PC-3 (cell line): ENCODE measurements at regions not wholly inside any gene's neighbourhood (a gene's known extent, or its start where the extent isn't known, plus 50 kb on each side); places are given as distances from the start of the nearest gene placed in this dataset.

Experiments used
- ATAC-seq: fragments of 200-7000 bp; cut with Tn5 transposase; 2 replicates; pipeline ENCODE4 v1.9.1; 2020; ENCODE audit warnings: mild to moderate bottlenecking, moderate library complexity
- BruUV-seq: library from RNA; stranded (reverse); fragments of 400-500 nt; replicated peaks from 2 replicates; lab custom pipeline; 2021; lab: Mats Ljungman, UMichigan
- CTCF ChIA-PET: fragments of 300-600 bp; sonication (Branson Sonifier 250); formaldehyde crosslinking; loops from one replicate; lab custom pipeline; 2022; ENCODE audit warnings: antibody characterized with exemption; lab: Charles Lee
- POLR2A ChIA-PET: fragments of 300-600 bp; sonication (Branson Sonifier 250); formaldehyde crosslinking; loops from one replicate; lab custom pipeline; 2022; ENCODE audit warnings: antibody characterized with exemption; ENCODE audit not compliant: unreplicated experiment; lab: Charles Lee
- DNase-seq: peaks from one replicate; pipeline ENCODE4 v3.0.0-alpha.2; 2015
- H2AFZ ChIP-seq: fragments of 300-600 bp; sonication (generic); 2 replicates; pipeline ENCODE4 v1.6.0; 2016; ENCODE audit warnings: antibody characterized with exemption, low read length
- H3F3A ChIP-seq: fragments of 300-600 bp; sonication (generic); one replicate; pipeline ENCODE4 v1.6.0; 2017; ENCODE audit warnings: antibody characterized with exemption, low read length, control low read depth, mild to moderate bottlenecking; ENCODE audit not compliant: unreplicated experiment
- H3K27ac ChIP-seq: fragments of 300-600 bp; sonication (generic); 2 replicates; pipeline ENCODE4 v1.5.1; 2016; ENCODE audit warnings: mild to moderate bottlenecking, low read length
- H3K27me3 ChIP-seq: fragments of 300-600 bp; sonication (generic); 2 replicates; pipeline ENCODE4 v1.6.1; 2016; ENCODE audit warnings: low read length, mixed read lengths
- H3K36me3 ChIP-seq: fragments of 300-600 bp; sonication (generic); 2 replicates; pipeline ENCODE4 v1.6.1; 2016; ENCODE audit warnings: low read depth, mixed run types, low read length, mixed read lengths
- H3K4me1 ChIP-seq: fragments of 300-600 bp; sonication (generic); 2 replicates; pipeline ENCODE4 v1.5.1; 2016; ENCODE audit warnings: low read length; ENCODE audit not compliant: insufficient read depth
- H3K4me2 ChIP-seq: fragments of 300-600 bp; sonication (generic); 2 replicates; pipeline ENCODE4 v1.6.0; 2016; ENCODE audit warnings: low read length
- H3K4me3 ChIP-seq: fragments of 300-600 bp; sonication (generic); 2 replicates; pipeline ENCODE4 v1.5.1; 2016; ENCODE audit warnings: mild to moderate bottlenecking, low read length, mixed read lengths
- H3K79me2 ChIP-seq: fragments of 300-600 bp; sonication (generic); 2 replicates; pipeline ENCODE4 v1.6.1; 2017; ENCODE audit warnings: low read length, mixed read lengths
- H3K9ac ChIP-seq: fragments of 300-600 bp; sonication (generic); 2 replicates; pipeline ENCODE4 v1.6.0; 2016; ENCODE audit warnings: mild to moderate bottlenecking, low read length
- H3K9me2 ChIP-seq: fragments of 300-600 bp; sonication (generic); replicated peaks from 2 replicates; pipeline ENCODE4 v1.6.1; 2016; ENCODE audit warnings: mixed run types, low read length, mixed read lengths
- H3K9me3 ChIP-seq: fragments of 300-600 bp; sonication (generic); 2 replicates; pipeline ENCODE4 v1.6.1; 2016; ENCODE audit warnings: low read length, mixed read lengths
- H4K20me1 ChIP-seq: fragments of 300-600 bp; sonication (generic); 2 replicates; pipeline ENCODE4 v1.6.1; 2016; ENCODE audit warnings: low read length, mixed read lengths
- EZH2 ChIP-seq: fragments of 300-600 bp; sonication (generic); IDR thresholded peaks from one replicate; pipeline ENCODE4 v1.6.1; 2017; ENCODE audit warnings: antibody characterized with exemption, mild to moderate bottlenecking, low read length; ENCODE audit not compliant: unreplicated experiment
- EZH2phosphoT487 ChIP-seq: fragments of 300-600 bp; sonication (generic); IDR thresholded peaks from 2 replicates; pipeline ENCODE4 v1.6.1; 2018; ENCODE audit warnings: mild to moderate bottlenecking, antibody characterized with exemption, low read length, borderline replicate concordance
- intact Hi-C: fragments of 100-400 bp; cut with micrococcal nuclease; formaldehyde crosslinking; loops from 2 replicates; pipeline ENCODE4 v1.9.0; 2023
- TF ChIP-seq, protein P1 (sequence below): fragments of 300-600 bp; sonication (generic); conservative IDR thresholded peaks from 2 replicates; pipeline ENCODE4 v1.5.1; 2017; ENCODE audit warnings: antibody characterized with exemption, low read depth, mild to moderate bottlenecking, low read length

DNA sequence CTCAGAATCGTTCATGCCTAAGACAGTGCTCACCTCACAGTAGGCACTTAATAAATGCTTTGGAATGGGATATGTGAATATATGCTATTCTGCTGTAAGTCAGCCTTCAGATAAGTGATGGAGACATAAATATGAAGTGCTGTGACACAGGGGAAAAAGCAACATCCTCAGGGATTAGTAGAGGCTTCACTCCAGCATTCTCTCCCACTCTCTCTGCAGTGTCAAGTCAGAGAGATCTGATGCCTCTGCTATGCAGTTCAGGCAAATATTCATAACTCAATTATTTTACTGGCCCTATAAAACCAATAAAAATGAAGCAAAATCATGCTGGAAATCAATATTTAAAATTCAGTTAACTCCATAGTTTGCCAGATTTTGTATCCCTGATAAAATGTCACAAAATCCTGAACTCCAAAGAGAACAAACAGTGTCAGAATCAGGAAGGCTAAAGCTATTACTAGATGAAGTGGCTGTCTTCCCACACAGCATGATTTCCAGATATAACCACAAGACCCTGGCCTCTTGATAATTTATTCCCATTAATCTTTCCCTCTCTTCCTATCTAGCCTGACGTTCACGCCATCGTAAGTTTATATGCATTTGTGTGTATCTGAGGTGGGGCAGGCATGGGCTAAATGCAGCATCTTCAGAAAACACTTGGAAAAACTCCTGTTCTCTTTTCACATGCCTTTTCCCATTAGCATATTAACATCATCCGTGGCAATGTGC lies 278.9 kb upstream of the ATP11B start:
- ChIA-PET CTCF (no interaction called here), POLR2A (no interaction called here)

DNA sequence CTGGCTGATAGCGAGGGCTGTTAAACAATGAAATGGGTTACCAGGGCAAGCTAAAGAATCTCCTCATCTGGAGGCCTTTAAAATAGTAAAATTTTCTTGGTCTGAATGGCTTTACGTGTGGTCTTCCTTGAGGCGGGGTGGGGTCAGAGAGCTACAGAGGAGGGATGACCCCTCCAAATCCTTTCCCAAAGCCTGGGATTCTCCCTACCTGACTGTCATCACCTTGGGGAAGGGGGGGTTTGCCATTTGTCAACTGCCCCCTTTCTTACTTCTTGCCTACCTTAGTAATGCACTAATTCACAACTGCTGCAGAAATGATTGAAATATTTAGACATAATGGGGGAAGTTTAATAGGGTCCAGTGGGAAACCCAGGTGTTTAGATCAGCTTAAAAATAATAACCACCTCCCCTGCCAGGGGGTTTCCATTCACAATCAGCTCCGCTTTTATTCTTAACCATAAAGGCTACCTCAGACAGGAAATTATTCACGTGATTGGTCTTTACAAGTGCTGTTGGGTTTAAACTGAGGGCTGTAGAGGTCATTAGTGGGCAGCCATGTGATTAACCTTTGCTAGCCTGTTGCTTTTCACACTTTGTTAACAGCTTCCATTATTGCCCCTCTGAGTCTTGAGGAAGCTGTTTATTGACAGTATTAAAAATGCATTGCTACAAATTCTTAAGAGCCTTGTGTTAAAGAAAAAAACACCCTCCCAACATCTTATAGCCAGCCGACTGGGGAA lies 276.5 kb upstream of the ATP11B start:
- ATAC-seq (no peak), DNase-seq (no peak)
- Histone ChIP-seq H3K4me2 (no peak overlapping the region), H3K79me2 (no peaks in the 10 kb centered on the region), H4K20me1 (no peaks in the 10 kb centered on the region), H3F3A (no peaks in the 10 kb centered on the region), H3K36me3 (no peaks in the 10 kb centered on the region), H2AFZ (no peak overlapping the region), H3K27ac (no peak overlapping the region), H3K9me3 (no peaks in the 10 kb centered on the region), H3K9ac (no peak overlapping the region), H3K27me3 (no peaks in the 10 kb centered on the region), H3K9me2 (no peaks in the 10 kb centered on the region), H3K4me3 (no peak overlapping the region), H3K4me1 (no peaks in the 10 kb centered on the region)
- POLR2A ChIA-PET = no interaction called here
- no TSS peak for BruUV-seq
- no peak for TF ChIP-seq EZH2
- no peak for TF ChIP-seq EZH2phosphoT487
- TF ChIP-seq, protein P1, sequence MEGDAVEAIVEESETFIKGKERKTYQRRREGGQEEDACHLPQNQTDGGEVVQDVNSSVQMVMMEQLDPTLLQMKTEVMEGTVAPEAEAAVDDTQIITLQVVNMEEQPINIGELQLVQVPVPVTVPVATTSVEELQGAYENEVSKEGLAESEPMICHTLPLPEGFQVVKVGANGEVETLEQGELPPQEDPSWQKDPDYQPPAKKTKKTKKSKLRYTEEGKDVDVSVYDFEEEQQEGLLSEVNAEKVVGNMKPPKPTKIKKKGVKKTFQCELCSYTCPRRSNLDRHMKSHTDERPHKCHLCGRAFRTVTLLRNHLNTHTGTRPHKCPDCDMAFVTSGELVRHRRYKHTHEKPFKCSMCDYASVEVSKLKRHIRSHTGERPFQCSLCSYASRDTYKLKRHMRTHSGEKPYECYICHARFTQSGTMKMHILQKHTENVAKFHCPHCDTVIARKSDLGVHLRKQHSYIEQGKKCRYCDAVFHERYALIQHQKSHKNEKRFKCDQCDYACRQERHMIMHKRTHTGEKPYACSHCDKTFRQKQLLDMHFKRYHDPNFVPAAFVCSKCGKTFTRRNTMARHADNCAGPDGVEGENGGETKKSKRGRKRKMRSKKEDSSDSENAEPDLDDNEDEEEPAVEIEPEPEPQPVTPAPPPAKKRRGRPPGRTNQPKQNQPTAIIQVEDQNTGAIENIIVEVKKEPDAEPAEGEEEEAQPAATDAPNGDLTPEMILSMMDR = no peak
- CTCF ChIA-PET = no interaction called here
- intact Hi-C loops = no loop called here

More for the DNA sequence above, 278.9 kb upstream of the ATP11B start:
- no peak overlapping the region for H3K27ac ChIP-seq
- H3K79me2 ChIP-seq = no peaks in the 10 kb centered on the region
- TF ChIP-seq EZH2 = no peak
- TF ChIP-seq, protein P1 = no peak
- TF ChIP-seq EZH2phosphoT487 = no peak
- no peaks in the 10 kb centered on the region for H3K9me3 ChIP-seq
- H2AFZ ChIP-seq = no peak overlapping the region
- H3K27me3 ChIP-seq = no peaks in the 10 kb centered on the region
- intact Hi-C loops = no loop called here
- no peak overlapping the region for H3K9ac ChIP-seq
- no peak overlapping the region for H3K4me2 ChIP-seq
- no peaks in the 10 kb centered on the region for H3K4me1 ChIP-seq
- no peak overlapping the region for H3K4me3 ChIP-seq
- H3K36me3 ChIP-seq = no peaks in the 10 kb centered on the region
- no peaks in the 10 kb centered on the region for H4K20me1 ChIP-seq
- H3K9me2 ChIP-seq = no peaks in the 10 kb centered on the region
- ATAC-seq (no peak), DNase-seq (no peak)
- no peaks in the 10 kb centered on the region for H3F3A ChIP-seq
- BruUV-seq = no TSS peak

DNA sequence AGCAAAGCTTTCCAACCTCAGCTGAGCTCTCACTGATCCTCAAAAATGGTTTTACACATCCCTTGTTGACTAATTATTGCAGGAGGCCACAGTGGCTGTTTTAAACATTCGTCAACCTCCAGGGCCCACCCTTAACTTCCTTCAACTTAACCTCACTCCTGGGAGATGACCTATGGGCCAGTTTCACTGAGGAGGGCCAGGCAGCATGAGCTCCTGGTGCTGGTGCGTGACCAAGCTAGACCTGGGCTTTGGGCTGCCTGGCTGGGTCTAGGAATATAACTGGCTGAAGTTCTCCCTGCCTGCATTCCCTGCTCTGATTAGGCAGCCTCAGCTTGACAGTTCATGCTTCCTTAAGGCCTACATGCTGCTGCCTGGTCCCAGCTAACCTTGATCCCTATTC lies 273.7 kb upstream of the ATP11B start:
- H4K20me1 ChIP-seq = no peaks in the 10 kb centered on the region
- no peaks in the 10 kb centered on the region for H3K79me2 ChIP-seq
- H3K9ac ChIP-seq = no peak overlapping the region
- H3K4me2 ChIP-seq = no peak overlapping the region
- no peaks in the 10 kb centered on the region for H3K9me2 ChIP-seq
- no peak overlapping the region for H3K27ac ChIP-seq
- no peak for ATAC-seq
- H3F3A ChIP-seq = no peaks in the 10 kb centered on the region
- H3K4me1 ChIP-seq = no peaks in the 10 kb centered on the region
- CTCF ChIA-PET = no interaction called here
- no peak overlapping the region for H3K4me3 ChIP-seq
- intact Hi-C loops = no loop called here
- no peaks in the 10 kb centered on the region for H3K9me3 ChIP-seq
- no peak overlapping the region for H2AFZ ChIP-seq
- no peak for DNase-seq
- no TSS peak for BruUV-seq
- TF ChIP-seq, protein P1 = no peak
- no peak for TF ChIP-seq EZH2
- no peak for TF ChIP-seq EZH2phosphoT487
- no peaks in the 10 kb centered on the region for H3K36me3 ChIP-seq
- H3K27me3 ChIP-seq = no peaks in the 10 kb centered on the region
- POLR2A ChIA-PET = no interaction called here
